Liver (tissue), 2 donors: ENCODE measurements at regions not wholly inside any gene's neighbourhood (a gene's known extent, or its start where the extent isn't known, plus 50 kb on each side); places are given as distances from the start of the nearest gene placed in this dataset.

ENCODE experiments used
- RAD21 ChIP-seq, 2 donors: IDR thresholded peaks; 2 replicates each; pipeline ENCODE4 v1.6.1; 2016; ENCODE audit warnings: antibody characterized with exemption in 2 of 2, mild to moderate bottlenecking in 2 of 2
- REST ChIP-seq: IDR thresholded peaks from 2 replicates; pipeline ENCODE4 v1.6.1; 2016; ENCODE audit warnings: antibody characterized with exemption, mild to moderate bottlenecking
- TAF1 ChIP-seq: conservative IDR thresholded peaks from 2 replicates; pipeline ENCODE4 v1.6.1; 2016; ENCODE audit warnings: antibody characterized with exemption, mild to moderate bottlenecking
- donor health status: healthy.

DNA sequence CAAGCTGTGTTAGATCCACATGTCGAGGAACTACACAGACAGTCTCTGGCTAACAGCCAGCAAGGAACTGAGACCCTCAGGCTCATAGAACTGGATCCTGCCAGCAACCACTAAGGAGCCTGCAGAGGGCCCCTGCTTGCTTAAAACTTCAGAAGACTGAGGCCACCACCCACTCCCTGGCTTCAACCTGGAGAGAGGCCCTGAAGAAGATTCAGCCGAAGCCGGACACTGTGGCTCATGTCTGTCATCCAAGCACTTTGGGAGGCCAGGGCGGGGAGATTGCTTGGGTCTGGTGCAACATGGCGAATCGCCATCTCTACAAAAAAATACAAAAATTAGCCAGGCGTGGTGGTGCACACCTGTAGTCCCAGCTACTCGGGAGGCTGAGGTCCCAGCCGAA is 92.6 kb upstream of the TMPRSS2 start:
- TF ChIP-seq RAD21 (IDR thresholded peaks at IDR 0.05) (no peak), REST (no peak), TAF1 (no peak)
